ENCODE measurements at regions not wholly inside any gene's neighbourhood (a gene's known extent, or its start where the extent isn't known, plus 50 kb on each side); places are given as distances from the start of the nearest gene placed in this dataset.

DNA sequence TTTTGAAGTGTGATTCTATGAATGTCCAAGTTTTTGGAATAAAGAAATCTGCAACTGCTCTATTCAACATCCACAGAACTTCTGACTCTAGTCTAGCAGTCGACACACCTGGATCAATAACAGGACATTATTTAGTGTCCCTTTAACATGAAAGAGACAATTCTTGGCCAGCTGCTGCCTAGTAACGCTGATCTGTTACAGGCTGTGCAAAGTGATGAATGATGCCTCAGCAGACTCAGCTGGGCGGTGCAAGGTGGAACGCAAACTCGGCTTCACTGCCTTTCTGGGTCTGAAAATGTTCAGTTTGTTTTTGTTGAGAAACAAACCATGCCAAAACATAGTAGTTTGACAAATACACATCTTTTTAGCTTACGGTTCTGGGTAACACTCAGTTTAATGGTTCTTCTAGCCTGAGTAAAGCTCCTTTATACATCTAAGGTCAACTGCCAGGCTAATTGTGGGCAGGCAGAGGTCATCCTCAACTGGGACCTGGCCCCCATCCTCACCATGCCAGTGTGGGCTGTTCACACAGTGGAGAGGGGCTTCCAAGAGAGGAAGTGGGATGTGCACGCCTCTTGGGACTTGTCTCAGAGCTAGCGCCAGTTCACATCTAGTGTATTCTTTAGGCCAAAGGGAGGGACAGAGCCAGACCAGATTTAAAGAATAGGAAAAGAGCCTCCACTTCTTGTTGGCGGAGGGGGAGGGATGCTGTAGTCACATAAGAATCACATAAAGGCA lies 879.7 kb downstream of the QKI start:
- DNase-seq (ENCODE audit: low read depth), result no peak

DNA sequence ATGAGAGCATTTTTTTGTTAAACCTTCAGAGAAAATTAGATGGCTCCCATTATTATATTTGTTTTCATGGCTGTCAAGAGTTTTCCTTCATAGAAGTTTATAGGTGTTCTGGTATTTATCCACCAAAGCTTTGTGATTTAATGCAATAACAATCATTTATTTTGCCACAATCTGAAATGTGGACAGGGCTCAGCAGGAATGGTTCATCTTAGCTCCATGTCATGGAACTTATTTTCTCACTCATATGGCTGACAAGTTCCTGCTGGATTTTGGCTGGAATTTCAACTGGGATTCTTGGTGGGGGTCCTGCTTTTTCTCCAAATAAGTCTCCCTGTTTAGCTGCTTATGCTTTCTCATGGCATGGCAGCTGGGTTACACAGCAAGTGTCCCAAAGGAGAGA lies 876.7 kb downstream of the QKI start:
- DNase-seq (ENCODE audit: low read depth), result no peak

DNA sequence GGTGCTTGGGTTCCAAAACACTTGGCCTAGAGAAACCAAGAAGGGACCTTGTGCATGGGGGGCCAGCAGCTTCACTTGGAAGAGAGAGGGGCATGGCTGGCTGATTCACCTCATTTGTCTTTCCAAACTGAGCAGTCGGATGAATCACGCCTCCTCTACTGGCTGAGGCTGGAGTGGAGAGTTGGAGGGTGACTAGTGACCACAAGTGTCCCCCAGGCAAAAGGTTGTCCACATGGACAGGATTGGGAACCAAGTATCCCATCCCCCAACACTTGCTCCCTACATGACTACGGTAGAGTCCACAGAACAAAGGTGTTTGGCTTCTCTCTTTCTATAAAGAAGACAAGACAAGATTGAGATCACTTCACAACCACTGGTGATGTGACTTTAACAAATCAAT lies 875.6 kb downstream of the QKI start:
- DNase-seq (ENCODE audit: low read depth), result no peak

DNA sequence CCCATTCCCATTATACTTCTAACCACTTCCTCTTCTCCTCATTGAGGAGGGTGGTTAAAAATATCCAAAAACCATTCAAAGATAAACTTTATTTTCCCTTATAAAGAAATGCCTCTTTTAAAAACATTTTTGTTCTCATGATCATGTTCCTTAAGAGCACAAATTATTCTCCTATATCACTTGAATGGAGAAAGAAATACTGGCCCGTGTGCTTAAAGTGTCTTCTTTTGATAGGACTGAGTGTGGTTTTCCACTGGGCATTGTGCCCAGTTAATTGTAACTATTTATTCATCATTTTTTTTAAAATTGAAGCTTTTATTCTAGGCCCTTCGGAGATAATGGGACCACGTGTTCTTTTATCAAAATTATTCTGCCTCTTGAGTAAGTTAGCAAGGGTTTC lies 871.5 kb downstream of the QKI start:
- no peak for DNase-seq (ENCODE audit: low read depth)

DNA sequence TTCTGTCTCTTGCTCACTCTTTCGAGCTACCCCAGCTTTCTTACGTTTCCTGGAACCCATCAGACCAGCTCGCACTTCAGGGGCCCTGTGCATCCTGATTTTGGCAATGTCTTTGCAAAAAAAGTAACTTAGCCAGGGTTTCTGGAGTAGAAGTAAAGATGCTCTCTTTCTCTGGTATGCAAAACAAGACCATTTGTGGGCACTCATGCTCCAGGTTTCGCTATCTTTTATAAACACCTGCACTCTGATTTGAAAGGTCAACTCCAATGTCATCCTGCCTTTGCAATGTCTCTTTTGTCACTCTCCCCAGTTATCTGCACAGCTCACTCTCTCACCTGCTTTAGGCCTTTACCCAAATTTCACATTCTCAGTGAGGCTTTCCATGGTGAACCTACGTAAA lies 869.1 kb downstream of the QKI start:
- DNase-seq (ENCODE audit: low read depth), result no peak

DNA sequence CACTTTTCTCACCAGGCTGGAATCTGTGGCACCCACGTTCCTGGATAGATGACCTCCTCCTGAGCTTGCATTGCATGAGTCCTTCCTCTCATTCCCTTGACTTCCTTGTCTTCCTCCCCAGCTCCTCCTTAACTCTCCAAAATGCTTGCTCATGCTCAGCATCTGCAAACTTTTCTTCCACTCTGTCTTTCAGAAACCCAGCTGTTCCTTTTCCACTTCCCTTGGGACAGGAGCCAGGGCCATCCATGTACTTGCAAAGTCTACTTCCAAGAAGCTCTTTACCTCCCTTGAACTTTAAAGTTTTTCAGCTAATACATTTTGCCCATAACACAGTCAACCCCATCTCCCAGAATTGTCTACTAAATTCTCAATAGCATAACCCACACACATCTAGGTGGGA lies 861.7 kb downstream of the QKI start:
- no peak for DNase-seq (ENCODE audit: low read depth)

GRCh38 chr6:164275773-164276172 lies 861.3 kb downstream of the QKI start:
- no peak for DNase-seq (ENCODE audit: low read depth)

DNA sequence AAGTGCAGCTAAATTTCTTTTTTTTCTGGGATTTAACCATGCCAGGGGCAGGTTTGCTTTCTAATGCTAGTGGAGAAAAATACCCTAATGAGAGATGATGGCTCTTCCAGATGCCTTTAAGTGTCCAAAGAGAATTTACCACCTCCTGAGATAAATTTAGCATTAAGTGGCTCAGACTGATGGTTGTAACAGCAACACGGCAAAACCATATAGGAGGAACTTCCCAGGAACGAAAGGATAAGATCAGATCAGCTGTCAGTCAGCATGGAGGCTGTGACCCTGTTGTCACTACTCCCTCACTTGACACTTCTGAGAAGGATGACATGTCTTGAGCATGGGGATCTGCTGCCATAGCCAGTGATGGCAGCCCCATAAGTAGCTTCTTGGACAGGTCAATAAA lies 860.0 kb downstream of the QKI start:
- no peak for DNase-seq (ENCODE audit: low read depth)

- DNase-seq (ENCODE audit: low read depth), result no peak
Observed at GRCh38 chr6:164273491-164273890, 859.0 kb downstream of the QKI start.

DNA sequence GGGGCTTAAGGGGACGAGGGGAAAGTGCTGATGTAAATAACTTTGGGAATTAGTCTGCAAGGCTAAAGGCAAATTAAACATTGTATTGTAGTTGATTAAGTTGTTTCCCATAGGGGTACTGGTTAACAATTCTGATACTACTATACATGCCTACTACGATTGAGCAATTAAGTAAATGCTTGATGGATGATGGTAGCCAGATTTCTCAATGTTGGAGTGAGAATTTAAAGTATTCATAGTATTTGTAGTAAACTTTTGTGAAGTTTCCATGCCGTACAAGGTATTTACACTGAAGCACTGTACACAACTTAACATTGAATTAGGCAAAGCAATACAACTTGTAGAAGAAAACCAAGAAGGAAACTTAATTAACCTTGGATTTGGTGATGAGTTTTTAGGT lies 852.3 kb downstream of the QKI start:
- DNase-seq (ENCODE audit: low read depth), result no peak

DNA sequence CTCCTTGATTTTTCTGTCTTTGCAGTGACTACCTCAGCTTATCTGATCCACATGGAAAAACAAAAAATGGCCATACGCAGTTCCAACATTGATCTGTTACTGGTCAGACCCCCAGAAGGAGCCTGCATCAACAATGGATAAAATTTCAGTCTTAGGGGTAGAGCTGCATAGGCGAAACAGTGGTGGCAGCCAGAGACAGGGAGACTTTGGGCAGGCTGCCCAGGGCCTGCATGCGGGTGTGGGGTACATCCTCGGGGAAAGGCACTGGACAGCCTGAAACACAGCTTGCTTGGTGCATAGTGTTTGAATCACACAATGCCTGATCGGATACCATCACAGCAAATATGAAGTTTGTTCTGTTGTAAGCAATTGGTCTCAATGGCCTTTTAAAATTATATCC lies 847.8 kb downstream of the QKI start:
- no peak for DNase-seq (ENCODE audit: low read depth)

- DNase-seq (ENCODE audit: low read depth), result no peak
Observed at GRCh38 chr6:164258421-164258820, 843.9 kb downstream of the QKI start.

DNA sequence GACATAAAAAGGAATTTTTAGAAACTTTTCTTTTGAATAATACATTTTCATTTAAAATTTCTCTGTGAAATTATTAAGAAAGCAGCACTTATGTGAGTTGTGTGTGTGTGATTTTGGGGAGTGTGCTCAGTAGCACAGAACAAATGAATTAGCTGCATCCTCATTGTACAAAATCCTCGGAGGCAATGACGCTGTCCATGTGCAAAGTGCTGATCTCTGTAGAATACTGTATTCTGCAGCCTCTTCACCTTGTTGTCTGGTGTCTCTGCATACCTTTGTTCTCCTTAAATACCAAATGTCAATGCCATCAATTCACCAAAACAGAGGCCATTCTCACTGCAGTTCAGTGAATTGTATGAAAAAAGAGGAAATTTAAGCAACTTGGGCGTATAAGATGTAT lies 838.4 kb downstream of the QKI start:
- DNase-seq (ENCODE audit: low read depth), result no peak

GRCh38 chr6:164252291-164252690 lies 837.8 kb downstream of the QKI start:
- no peak for DNase-seq (ENCODE audit: low read depth)

DNA sequence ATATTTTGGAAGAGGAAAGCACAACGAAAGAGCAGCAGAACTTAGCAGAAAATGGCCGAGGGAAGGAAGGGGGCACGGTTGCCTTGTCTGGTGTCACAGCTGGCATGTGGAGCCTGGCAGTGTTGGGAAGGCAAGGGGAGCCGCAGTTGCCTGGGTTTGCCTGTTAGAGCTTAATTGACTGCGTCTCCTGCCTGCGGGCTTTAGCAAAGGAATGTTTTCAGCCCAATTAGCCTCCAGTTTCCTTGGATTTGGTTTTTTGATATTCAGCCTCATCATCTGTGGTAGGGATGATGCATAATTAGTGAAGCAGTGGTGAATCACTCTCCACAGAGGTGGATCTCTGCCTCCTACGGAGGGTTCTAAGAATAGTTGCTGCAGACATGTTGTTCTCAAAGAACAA lies 832.6 kb downstream of the QKI start:
- DNase-seq (ENCODE audit: low read depth), result no peak

DNA sequence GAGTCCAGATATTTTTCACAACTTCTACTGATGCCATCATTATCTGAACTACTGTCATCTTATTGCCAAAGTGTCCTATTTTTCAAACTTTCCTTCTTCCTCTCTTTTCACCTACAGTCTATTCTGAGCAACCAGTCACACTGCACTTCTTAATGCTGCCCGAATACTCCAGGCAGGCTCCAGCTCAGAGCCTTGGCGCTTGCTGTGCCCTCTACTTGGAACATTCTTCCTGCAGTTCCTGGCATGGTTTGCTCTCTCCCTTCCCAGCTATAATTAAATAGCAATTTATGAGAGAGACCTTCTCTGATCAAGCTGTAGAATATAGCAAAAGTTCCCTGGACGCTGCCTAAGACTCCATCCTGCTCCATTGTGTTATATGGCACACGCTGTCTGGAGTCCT lies 831.6 kb downstream of the QKI start:
- no peak for DNase-seq (ENCODE audit: low read depth)

DNA sequence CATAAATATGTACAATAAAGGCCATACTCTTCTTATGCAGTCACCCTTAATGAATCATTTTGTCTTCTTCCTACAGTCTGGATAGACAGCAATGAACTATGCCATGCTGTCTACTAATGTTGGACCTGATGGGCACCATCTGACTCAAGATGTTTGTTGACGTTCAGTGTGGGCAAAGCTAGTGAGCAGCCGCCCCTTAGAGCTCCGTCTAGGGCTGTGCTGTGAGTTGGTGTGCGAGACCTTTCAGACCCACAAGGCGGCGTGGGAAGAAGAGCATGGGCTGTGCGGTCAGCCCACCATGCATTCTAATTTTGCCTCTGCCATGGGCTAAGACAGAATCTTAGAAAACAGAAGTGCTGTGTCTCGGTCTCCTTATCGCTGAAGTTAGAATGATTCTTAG lies 829.4 kb downstream of the QKI start:
- no peak for DNase-seq (ENCODE audit: low read depth)

DNA sequence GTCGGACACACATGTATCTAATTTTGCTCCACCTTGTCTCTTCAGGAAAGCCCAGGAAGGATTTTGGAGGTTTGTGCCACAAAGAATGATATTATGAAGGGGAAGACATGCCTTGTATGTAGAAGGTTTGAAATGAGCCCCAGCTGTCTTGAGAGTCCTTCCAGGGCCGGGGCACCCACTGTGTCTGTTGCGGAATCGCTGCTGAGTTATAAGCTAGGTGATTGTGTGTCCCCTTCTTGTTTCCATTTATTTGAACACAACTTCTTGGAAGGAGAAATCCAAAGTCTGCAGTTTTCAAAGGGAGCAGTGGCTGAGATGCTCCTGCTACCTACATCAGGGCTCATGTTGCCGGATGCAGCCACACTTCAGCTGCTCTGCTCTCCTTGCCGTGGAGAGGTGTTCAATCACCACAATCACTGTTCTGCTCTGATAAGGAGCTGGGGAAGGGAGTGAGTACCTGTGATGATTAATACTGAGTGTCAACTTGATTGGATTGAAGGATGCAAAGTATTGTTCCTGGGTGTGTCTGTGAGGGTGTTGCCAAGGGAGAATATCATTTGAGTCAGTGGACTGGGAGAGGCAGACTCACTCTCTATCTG lies 828.6 kb downstream of the QKI start:
- DNase-seq (ENCODE audit: low read depth), result no peak

DNA sequence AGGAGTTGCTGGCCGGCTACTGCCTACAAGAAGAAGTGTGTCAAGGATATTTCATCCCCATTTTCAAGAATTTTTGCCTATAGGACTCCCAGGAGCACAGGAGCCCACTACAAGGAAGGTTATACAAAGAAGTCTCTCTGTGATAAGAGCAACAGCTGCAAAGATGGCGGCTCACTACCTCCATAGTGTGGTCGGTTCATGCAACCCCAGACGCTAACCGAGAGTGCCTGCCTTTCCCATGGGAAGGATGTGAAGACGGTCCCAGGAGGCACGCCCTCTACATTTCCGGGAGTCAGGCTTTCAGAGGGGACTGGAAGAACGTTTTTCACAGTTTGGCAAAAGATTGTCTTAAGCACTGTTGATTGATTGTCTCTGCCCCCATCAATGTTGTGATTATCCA lies 816.3 kb downstream of the QKI start:
- no peak for DNase-seq (ENCODE audit: low read depth)

DNA sequence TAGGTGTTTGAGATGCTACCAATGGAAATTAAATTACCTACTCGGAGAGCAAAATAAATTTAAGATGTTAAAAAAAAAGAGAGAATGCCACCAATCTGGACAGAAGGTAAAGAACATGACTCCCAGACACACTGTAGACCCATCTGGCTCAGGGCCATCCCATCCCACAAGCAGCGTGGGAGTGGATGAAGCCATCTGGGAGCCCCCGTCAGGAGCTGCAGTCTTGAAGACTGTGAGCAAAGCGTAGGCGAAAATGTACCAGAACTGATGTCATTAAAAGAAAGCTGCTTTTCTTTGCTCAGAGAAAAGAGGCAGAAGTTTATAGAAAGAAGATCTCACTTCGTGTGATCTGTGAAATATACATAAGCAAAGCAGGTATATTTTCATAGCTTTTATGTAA lies 815.7 kb downstream of the QKI start:
- DNase-seq (ENCODE audit: low read depth), result no peak

DNA sequence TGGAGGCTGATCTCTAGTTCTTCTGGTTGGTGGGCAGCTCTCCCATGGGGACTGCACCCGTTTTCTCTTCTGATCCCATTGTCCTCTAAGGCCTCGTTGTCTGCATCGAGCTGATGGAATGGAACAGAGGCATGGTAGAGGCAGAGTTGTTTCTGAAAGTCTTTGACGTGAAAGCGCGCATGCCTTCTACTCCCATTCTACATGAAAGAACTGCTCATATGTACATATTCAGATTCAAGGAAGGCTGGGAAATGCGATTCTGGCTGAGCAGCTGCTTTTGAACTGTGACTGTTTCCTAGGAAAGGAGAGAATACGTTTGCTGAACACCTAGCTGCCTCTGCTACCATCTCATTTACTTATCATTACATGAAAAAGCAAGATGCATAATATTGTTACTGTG lies 815.2 kb downstream of the QKI start:
- DNase-seq (ENCODE audit: low read depth), result no peak

- no peak for DNase-seq (ENCODE audit: low read depth)
Observed at GRCh38 chr6:164227952-164228522, 813.5 kb downstream of the QKI start.

- no peak for DNase-seq (ENCODE audit: low read depth)
Observed at GRCh38 chr6:164216839-164217238, 802.3 kb downstream of the QKI start.

- no peak for DNase-seq (ENCODE audit: low read depth)
Observed at GRCh38 chr6:164216368-164216767, 801.9 kb downstream of the QKI start.

Data from activated T-helper 9 cell treated with anti-CD3 and anti-CD28 coated beads, Interleukin-2, amount 50 U/mL, for 16 hours (primary cell).